ENCODE measurements at regions not wholly inside any gene's neighbourhood (a gene's known extent, or its start where the extent isn't known, plus 50 kb on each side); places are given as distances from the start of the nearest gene placed in this dataset.

- TF ChIP-seq EZH2 (IDR thresholded peaks at IDR 0.05; ENCODE audit: borderline replicate concordance, low read depth, low read length, severe bottlenecking) (no peak), CTCF (IDR thresholded peaks at IDR 0.05; ENCODE audit: borderline replicate concordance, extremely low read depth, low read length, poor library complexity, severe bottlenecking) (no peak)
Measured at GRCh38 chr1:189686288-189686687, 791.4 kb downstream of the BRINP3 start.
